GM23338 (cell line): ENCODE measurements at regions not wholly inside any gene's neighbourhood (a gene's known extent, or its start where the extent isn't known, plus 50 kb on each side); places are given as distances from the start of the nearest gene placed in this dataset.

Experiments used
- ATAC-seq: fragments of 200-7000 bp; cut with Tn5 transposase; 3 replicates; pipeline ENCODE4 v1.9.1; 2020
- DNase-seq: peaks from one replicate; pipeline ENCODE4 v3.0.0-alpha.2; 2015; ENCODE audit warnings: low spot score
- H2AFZ ChIP-seq: fragments of 200-600 bp; sonication (generic); 2 replicates; pipeline ENCODE4 v1.8.0; 2016; ENCODE audit warnings: antibody characterized with exemption, mild to moderate bottlenecking, moderate library complexity
- H3F3A ChIP-seq: fragments of 200-600 bp; sonication (generic); replicated peaks from 2 replicates; pipeline ENCODE4 v1.8.0; 2017; ENCODE audit warnings: antibody characterized with exemption, mixed run types, low read depth
- H3K27ac ChIP-seq: fragments of 200-600 bp; sonication (generic); 2 replicates; pipeline ENCODE4 v1.6.1; 2016; ENCODE audit warnings: low read depth
- H3K27me3 ChIP-seq: fragments of 200-600 bp; sonication (generic); 2 replicates; pipeline ENCODE4 v1.8.0; 2016; ENCODE audit warnings: mild to moderate bottlenecking, mixed run types, moderate library complexity; ENCODE audit not compliant: insufficient read depth
- H3K36me3 ChIP-seq: fragments of 200-600 bp; sonication (generic); 2 replicates; pipeline ENCODE4 v1.8.0; 2016; ENCODE audit warnings: mild to moderate bottlenecking; ENCODE audit not compliant: insufficient read depth
- H3K4me1 ChIP-seq: fragments of 200-600 bp; sonication (generic); 2 replicates; pipeline ENCODE4 v1.8.0; 2016; ENCODE audit warnings: mild to moderate bottlenecking, moderate library complexity; ENCODE audit not compliant: insufficient read depth
- H3K4me2 ChIP-seq: fragments of 200-600 bp; sonication (generic); 2 replicates; pipeline ENCODE4 v1.7.1; 2017; ENCODE audit warnings: mixed run types
- H3K4me3 ChIP-seq: fragments of 200-600 bp; sonication (generic); 2 replicates; pipeline ENCODE4 v1.6.1; 2016; ENCODE audit warnings: mixed run types
- H3K79me2 ChIP-seq: fragments of 200-600 bp; sonication (generic); replicated peaks from 2 replicates; pipeline ENCODE4 v1.8.0; 2017; ENCODE audit warnings: mild to moderate bottlenecking; ENCODE audit not compliant: insufficient read depth
- H3K9me2 ChIP-seq: fragments of 200-600 bp; sonication (generic); 2 replicates; pipeline ENCODE4 v1.8.0; 2017; ENCODE audit not compliant: insufficient read depth
- H4K20me1 ChIP-seq: fragments of 200-600 bp; sonication (generic); replicated peaks from 2 replicates; pipeline ENCODE4 v1.8.0; 2017; ENCODE audit warnings: mild to moderate bottlenecking; ENCODE audit not compliant: insufficient read depth
- H3K27ac Mint-ChIP-seq: 2 replicates; pipeline ENCODE4 v1.8.0; 2020; ENCODE audit warnings: inconsistent platforms, mild to moderate bottlenecking, moderate library complexity, mixed read lengths
- H3K27me3 Mint-ChIP-seq: 3 replicates; pipeline ENCODE4 v1.8.0; 2022; ENCODE audit warnings: low read depth, mild to moderate bottlenecking, moderate library complexity, mixed read lengths, inconsistent platforms; ENCODE audit not compliant: insufficient read depth, poor library complexity
- H3K36me3 Mint-ChIP-seq: 3 replicates; pipeline ENCODE4 v1.8.0; 2021; ENCODE audit warnings: low read depth, mild to moderate bottlenecking, inconsistent platforms, moderate library complexity, mixed read lengths
- H3K4me1 Mint-ChIP-seq: 3 replicates; pipeline ENCODE4 v1.8.0; 2020; ENCODE audit warnings: mild to moderate bottlenecking, inconsistent platforms, mixed read lengths
- H3K4me3 Mint-ChIP-seq: 3 replicates; pipeline ENCODE4 v1.8.0; 2021; ENCODE audit warnings: moderate library complexity, mild to moderate bottlenecking, inconsistent platforms, mixed read lengths
- H3K9me3 Mint-ChIP-seq: 3 replicates; pipeline ENCODE4 v1.8.0; 2020; ENCODE audit warnings: moderate library complexity, mild to moderate bottlenecking, inconsistent platforms, mixed read lengths
- CREB1 ChIP-seq: fragments of 250-450 bp; sonication (Bioruptor Pico); IDR thresholded peaks from 2 replicates; pipeline ENCODE4 v1.5.0; 2020; ENCODE audit warnings: low read depth, mild to moderate bottlenecking, moderate library complexity
- CTCF ChIP-seq, 2 experiments: fragments of 200-600 bp in 1 of 2; sonication (generic) in 1 of 2; conservative IDR thresholded peaks; 2 replicates each; pipeline versions ENCODE4 v1.5.1 to v1.6.1; 2016 to 2017; ENCODE audit warnings: antibody characterized with exemption in 2 of 2, low read depth in 2 of 2, mild to moderate bottlenecking in 2 of 2, moderate library complexity in 1 of 2
- EZH2 ChIP-seq: fragments of 200-600 bp; sonication (generic); IDR thresholded peaks from one replicate; pipeline ENCODE4 v1.8.0; 2017; ENCODE audit warnings: antibody characterized with exemption, mild to moderate bottlenecking, low read depth; ENCODE audit not compliant: unreplicated experiment
- EZH2phosphoT487 ChIP-seq: fragments of 200-600 bp; sonication (generic); IDR thresholded peaks from one replicate; pipeline ENCODE4 v1.8.1; 2018; ENCODE audit warnings: antibody characterized with exemption; ENCODE audit not compliant: unreplicated experiment
- JUNB ChIP-seq: IDR thresholded peaks from one replicate; pipeline ENCODE4 v1.6.1; 2016; ENCODE audit warnings: antibody characterized with exemption; ENCODE audit not compliant: unreplicated experiment
- NANOG ChIP-seq: IDR thresholded peaks from 2 replicates; pipeline ENCODE4 v1.6.1; 2016; ENCODE audit warnings: antibody characterized with exemption, borderline replicate concordance
- STAT1 ChIP-seq: IDR thresholded peaks from one replicate; pipeline ENCODE4 v1.6.1; 2016; ENCODE audit warnings: antibody characterized with exemption; ENCODE audit not compliant: unreplicated experiment
- ZNF114 ChIP-seq: fragments of 250-450 bp; sonication (Bioruptor Pico); IDR thresholded peaks from 2 replicates; pipeline ENCODE4 v1.5.0; 2020; ENCODE audit warnings: mild to moderate bottlenecking, moderate library complexity
- ZNF331 ChIP-seq: fragments of 250-450 bp; sonication (Bioruptor Pico); IDR thresholded peaks from 2 replicates; pipeline ENCODE4 v1.5.0; 2020; ENCODE audit warnings: low read depth, mild to moderate bottlenecking, moderate library complexity
- TF ChIP-seq, protein P1 (sequence below): fragments of 250-450 bp; sonication (Bioruptor Pico); IDR thresholded peaks from 2 replicates; pipeline ENCODE4 v1.5.0; 2020; ENCODE audit warnings: mild to moderate bottlenecking, moderate library complexity
- TF ChIP-seq, protein P2 (sequence below): IDR thresholded peaks from 2 replicates; pipeline ENCODE4 v1.6.1; 2016; ENCODE audit warnings: antibody characterized with exemption

- no peaks in the 10 kb centered on the region for H3K36me3 ChIP-seq
- no peaks in the 10 kb centered on the region for H4K20me1 ChIP-seq
- no peaks in the 10 kb centered on the region for H3K79me2 ChIP-seq
- H3K27ac Mint-ChIP-seq: no peak overlapping the region
- no peaks in the 10 kb centered on the region for H3K27me3 ChIP-seq
- no peak overlapping the region for H3K4me3 ChIP-seq
- no peaks in the 10 kb centered on the region; the same call in 2 of the 3 replicates for H3K9me3 Mint-ChIP-seq
- H3K4me1 Mint-ChIP-seq: peaks cover 10% of the 10 kb centered on the region
- H3F3A ChIP-seq: no peaks in the 10 kb centered on the region
- H3K4me3 Mint-ChIP-seq: no peak overlapping the region
- H3K4me1 ChIP-seq: peaks cover 10% of the 10 kb centered on the region
- ATAC-seq: no peak
- no peaks in the 10 kb centered on the region for H3K27me3 Mint-ChIP-seq
- H3K9me2 ChIP-seq: 0 out of 2 replicates have a peak, but pooled peaks cover 5% of the 10 kb centered on the region
- DNase-seq: no peak
- no peak for TF ChIP-seq ZNF114 (CRISPR knock-in tag)
- H3K4me2 ChIP-seq: no peak overlapping the region
- H3K27ac ChIP-seq: no peak overlapping the region
- H2AFZ ChIP-seq: no peak overlapping the region
- H3K36me3 Mint-ChIP-seq: no peaks in the 10 kb centered on the region
These were observed 916.2 kb upstream of the LCORL start for GRCh38 chr4:18937746-18938145.

- Histone ChIP-seq H3K79me2 (no peaks in the 10 kb centered on the region), H4K20me1 (no peaks in the 10 kb centered on the region), H3K36me3 (no peaks in the 10 kb centered on the region), H3K4me3 (no peak overlapping the region), H3K27ac (no peak overlapping the region), H3K27me3 (no peaks in the 10 kb centered on the region), H3K9me2 (0 out of 2 replicates have a peak, but pooled peaks cover 5% of the 10 kb centered on the region), H3F3A (no peaks in the 10 kb centered on the region), H3K4me1 (peaks cover 10% of the 10 kb centered on the region), H3K4me2 (no peak overlapping the region), H2AFZ (no peak overlapping the region)
- Mint-ChIP-seq H3K27me3 (no peaks in the 10 kb centered on the region), H3K27ac (no peak overlapping the region), H3K9me3 (no peaks in the 10 kb centered on the region; the same call in 2 of the 3 replicates), H3K36me3 (no peaks in the 10 kb centered on the region), H3K4me1 (peaks cover 10% of the 10 kb centered on the region), H3K4me3 (no peak overlapping the region)
- no peak for ATAC-seq
- DNase-seq: no peak
- TF ChIP-seq, protein P1, sequence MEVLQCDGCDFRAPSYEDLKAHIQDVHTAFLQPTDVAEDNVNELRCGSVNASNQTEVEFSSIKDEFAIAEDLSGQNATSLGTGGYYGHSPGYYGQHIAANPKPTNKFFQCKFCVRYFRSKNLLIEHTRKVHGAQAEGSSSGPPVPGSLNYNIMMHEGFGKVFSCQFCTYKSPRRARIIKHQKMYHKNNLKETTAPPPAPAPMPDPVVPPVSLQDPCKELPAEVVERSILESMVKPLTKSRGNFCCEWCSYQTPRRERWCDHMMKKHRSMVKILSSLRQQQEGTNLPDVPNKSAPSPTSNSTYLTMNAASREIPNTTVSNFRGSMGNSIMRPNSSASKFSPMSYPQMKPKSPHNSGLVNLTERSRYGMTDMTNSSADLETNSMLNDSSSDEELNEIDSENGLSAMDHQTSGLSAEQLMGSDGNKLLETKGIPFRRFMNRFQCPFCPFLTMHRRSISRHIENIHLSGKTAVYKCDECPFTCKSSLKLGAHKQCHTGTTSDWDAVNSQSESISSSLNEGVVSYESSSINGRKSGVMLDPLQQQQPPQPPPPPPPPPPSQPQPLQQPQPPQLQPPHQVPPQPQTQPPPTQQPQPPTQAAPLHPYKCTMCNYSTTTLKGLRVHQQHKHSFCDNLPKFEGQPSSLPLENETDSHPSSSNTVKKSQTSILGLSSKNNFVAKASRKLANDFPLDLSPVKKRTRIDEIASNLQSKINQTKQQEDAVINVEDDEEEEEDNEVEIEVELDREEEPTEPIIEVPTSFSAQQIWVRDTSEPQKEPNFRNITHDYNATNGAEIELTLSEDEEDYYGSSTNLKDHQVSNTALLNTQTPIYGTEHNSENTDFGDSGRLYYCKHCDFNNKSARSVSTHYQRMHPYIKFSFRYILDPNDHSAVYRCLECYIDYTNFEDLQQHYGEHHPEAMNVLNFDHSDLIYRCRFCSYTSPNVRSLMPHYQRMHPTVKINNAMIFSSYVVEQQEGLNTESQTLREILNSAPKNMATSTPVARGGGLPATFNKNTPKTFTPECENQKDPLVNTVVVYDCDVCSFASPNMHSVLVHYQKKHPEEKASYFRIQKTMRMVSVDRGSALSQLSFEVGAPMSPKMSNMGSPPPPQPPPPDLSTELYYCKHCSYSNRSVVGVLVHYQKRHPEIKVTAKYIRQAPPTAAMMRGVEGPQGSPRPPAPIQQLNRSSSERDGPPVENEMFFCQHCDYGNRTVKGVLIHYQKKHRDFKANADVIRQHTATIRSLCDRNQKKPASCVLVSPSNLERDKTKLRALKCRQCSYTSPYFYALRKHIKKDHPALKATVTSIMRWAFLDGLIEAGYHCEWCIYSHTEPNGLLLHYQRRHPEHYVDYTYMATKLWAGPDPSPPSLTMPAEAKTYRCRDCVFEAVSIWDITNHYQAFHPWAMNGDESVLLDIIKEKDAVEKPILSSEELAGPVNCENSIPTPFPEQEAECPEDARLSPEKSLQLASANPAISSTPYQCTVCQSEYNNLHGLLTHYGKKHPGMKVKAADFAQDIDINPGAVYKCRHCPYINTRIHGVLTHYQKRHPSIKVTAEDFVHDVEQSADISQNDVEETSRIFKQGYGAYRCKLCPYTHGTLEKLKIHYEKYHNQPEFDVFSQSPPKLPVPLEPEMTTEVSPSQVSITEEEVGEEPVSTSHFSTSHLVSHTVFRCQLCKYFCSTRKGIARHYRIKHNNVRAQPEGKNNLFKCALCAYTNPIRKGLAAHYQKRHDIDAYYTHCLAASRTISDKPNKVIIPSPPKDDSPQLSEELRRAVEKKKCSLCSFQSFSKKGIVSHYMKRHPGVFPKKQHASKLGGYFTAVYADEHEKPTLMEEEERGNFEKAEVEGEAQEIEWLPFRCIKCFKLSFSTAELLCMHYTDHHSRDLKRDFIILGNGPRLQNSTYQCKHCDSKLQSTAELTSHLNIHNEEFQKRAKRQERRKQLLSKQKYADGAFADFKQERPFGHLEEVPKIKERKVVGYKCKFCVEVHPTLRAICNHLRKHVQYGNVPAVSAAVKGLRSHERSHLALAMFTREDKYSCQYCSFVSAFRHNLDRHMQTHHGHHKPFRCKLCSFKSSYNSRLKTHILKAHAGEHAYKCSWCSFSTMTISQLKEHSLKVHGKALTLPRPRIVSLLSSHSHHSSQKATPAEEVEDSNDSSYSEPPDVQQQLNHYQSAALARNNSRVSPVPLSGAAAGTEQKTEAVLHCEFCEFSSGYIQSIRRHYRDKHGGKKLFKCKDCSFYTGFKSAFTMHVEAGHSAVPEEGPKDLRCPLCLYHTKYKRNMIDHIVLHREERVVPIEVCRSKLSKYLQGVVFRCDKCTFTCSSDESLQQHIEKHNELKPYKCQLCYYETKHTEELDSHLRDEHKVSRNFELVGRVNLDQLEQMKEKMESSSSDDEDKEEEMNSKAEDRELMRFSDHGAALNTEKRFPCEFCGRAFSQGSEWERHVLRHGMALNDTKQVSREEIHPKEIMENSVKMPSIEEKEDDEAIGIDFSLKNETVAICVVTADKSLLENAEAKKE (CRISPR knock-in tag): no peak
- TF ChIP-seq EZH2phosphoT487: no peak
- no peak for TF ChIP-seq ZNF331
- TF ChIP-seq, protein P2, sequence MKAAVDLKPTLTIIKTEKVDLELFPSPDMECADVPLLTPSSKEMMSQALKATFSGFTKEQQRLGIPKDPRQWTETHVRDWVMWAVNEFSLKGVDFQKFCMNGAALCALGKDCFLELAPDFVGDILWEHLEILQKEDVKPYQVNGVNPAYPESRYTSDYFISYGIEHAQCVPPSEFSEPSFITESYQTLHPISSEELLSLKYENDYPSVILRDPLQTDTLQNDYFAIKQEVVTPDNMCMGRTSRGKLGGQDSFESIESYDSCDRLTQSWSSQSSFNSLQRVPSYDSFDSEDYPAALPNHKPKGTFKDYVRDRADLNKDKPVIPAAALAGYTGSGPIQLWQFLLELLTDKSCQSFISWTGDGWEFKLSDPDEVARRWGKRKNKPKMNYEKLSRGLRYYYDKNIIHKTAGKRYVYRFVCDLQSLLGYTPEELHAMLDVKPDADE: no peak
- TF ChIP-seq CREB1 (CRISPR knock-in tag): no peak
- no peak for TF ChIP-seq CTCF (conservative IDR thresholded peaks at IDR 0.05; ENCODE audit: low read depth in 2 of 2)
- TF ChIP-seq JUNB: no peak
- TF ChIP-seq ZNF114 (CRISPR knock-in tag): no peak
- no peak for TF ChIP-seq STAT1
- TF ChIP-seq NANOG: no peak
- no peak for TF ChIP-seq EZH2
These were observed 915.5 kb upstream of the LCORL start for GRCh38 chr4:18937080-18937479.
